K562 (cell line): ENCODE measurements at regions not wholly inside any gene's neighbourhood (a gene's known extent, or its start where the extent isn't known, plus 50 kb on each side); places are given as distances from the start of the nearest gene placed in this dataset.

Experiments
- CTCF ChIP-seq, 3 experiments: IDR thresholded peaks in 2 of 3; conservative IDR thresholded peaks in 1 of 3; 2 replicates each; pipeline ENCODE4 v1.5.1; 2011 to 2012; ENCODE audit warnings: low read length in 3 of 3, mild to moderate bottlenecking in 3 of 3, control low read depth in 2 of 3, improper control_type of control experiment in 1 of 3, inconsistent platforms in 1 of 3, low read depth in 1 of 3, mixed read lengths in 1 of 3, moderate library complexity in 1 of 3; ENCODE audit not compliant: insufficient read depth in 2 of 3
- JUNB ChIP-seq: fragments of 450-650 bp; formaldehyde crosslinking; conservative IDR thresholded peaks from 2 replicates; pipeline ENCODE4 v1.4.0; 2020; ENCODE audit warnings: mild to moderate bottlenecking
- POLR3A ChIP-seq: IDR thresholded peaks from 2 replicates; pipeline ENCODE4 v1.6.1; 2011; ENCODE audit warnings: borderline replicate concordance, mild to moderate bottlenecking, moderate library complexity; ENCODE audit not compliant: insufficient read length, insufficient read depth; ENCODE audit errors: extremely low read depth
- ZNF232 ChIP-seq: sonication (generic); formaldehyde crosslinking; IDR thresholded peaks from 2 replicates; pipeline ENCODE4 v1.8.0; 2022; ENCODE audit warnings: mild to moderate bottlenecking, missing genetic modification reagents

DNA sequence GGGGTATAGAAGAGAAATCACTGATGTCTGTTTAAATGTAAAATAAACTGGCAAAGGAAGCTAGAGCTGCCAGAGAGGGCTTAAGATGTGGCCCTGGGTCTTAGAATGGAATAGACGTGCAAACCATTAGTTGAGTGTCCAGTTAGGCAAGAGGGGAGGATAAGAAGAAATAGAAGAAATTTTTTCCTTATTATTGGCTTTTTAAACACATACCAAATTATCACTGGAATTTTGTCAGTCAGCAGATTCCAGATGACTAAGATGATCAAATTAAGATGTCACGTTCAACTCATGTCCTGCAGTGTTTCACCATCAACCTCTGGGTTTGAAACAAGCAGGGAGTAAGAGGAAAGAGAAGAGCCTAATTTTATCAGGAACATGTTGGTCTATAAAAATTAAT is 71.6 kb upstream of the C1orf21 start:
- TF ChIP-seq POLR3A, result no peak
- no peak for TF ChIP-seq CTCF (IDR thresholded peaks at IDR 0.05 in 2 of 3, conservative IDR thresholded peaks at IDR 0.05 in 1 of 3; ENCODE audit: insufficient read depth in 2 of 3, low read depth in 1 of 3, low read length in 3 of 3)
- TF ChIP-seq JUNB (CRISPR knock-in tag), result no peak
- TF ChIP-seq ZNF232, result no peak
